ENCODE measurements at regions not wholly inside any gene's neighbourhood (a gene's known extent, or its start where the extent isn't known, plus 50 kb on each side); places are given as distances from the start of the nearest gene placed in this dataset.
"Not testable (repeated sequence)": the region's sequence is repeated elsewhere in the genome, so short reads cannot be mapped to it uniquely, and the experiment has no call there.

- Histone ChIP-seq H3K9ac (ENCODE audit: low read depth, low read length) (no peak overlapping the region), H3K27me3 (ENCODE audit: control insufficient read depth, insufficient read depth, low read length) (no peaks in the 10 kb centered on the region), H3K4me1 (ENCODE audit: control insufficient read depth, insufficient read depth, low read length) (peaks cover 24% of the 10 kb centered on the region; the same call in 1 of the 2 replicates), H3K9me3 (ENCODE audit: control insufficient read depth, insufficient read depth, low read length) (no peaks in the 10 kb centered on the region), H3K36me3 (ENCODE audit: control insufficient read depth, insufficient read depth, low read length) (no peaks in the 10 kb centered on the region), H3K4me3 (ENCODE audit: low read depth, low read length) (no peak overlapping the region), H3K27ac (ENCODE audit: low read depth, low read length) (no peak overlapping the region)
Measured at GRCh38 chr9:3746296-3747275, 220.8 kb upstream of the RFX3 start.

DNA sequence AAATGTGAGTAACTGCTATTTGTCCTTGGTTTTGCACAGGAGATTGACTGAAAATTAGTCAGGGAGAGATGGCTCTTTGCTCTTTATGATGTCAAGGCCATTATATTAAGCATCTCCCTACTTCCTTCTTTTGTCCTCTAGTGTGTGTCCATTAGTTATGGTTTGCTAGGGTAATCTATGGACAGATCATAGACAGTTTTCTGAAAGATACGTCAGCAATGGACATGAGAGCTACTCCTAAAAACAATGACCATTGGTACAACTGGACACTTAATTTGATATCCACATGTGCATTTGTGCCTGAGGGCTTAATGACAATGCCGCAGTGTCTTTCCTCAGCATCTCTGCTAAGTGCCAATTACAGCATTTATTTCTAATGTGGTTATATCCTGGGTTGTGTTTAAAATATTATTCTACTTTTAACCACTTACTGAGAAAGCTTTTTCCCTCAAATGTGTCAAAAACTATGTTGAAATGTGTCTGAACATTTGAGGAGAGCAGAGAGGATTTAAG lies 218.2 kb upstream of the RFX3 start:
- no peaks in the 10 kb centered on the region for H3K9me3 ChIP-seq (ENCODE audit: control insufficient read depth, insufficient read depth, low read length)
- no peaks in the 10 kb centered on the region for H3K27me3 ChIP-seq (ENCODE audit: control insufficient read depth, insufficient read depth, low read length)
- no peak overlapping the region for H3K27ac ChIP-seq (ENCODE audit: low read depth, low read length)
- H3K4me1 ChIP-seq (ENCODE audit: control insufficient read depth, insufficient read depth, low read length) = peaks cover 23% of the 10 kb centered on the region; the same call in 1 of the 2 replicates
- no peak overlapping the region for H3K9ac ChIP-seq (ENCODE audit: low read depth, low read length)
- no peak overlapping the region for H3K4me3 ChIP-seq (ENCODE audit: low read depth, low read length)
- H3K36me3 ChIP-seq (ENCODE audit: control insufficient read depth, insufficient read depth, low read length) = no peaks in the 10 kb centered on the region

DNA sequence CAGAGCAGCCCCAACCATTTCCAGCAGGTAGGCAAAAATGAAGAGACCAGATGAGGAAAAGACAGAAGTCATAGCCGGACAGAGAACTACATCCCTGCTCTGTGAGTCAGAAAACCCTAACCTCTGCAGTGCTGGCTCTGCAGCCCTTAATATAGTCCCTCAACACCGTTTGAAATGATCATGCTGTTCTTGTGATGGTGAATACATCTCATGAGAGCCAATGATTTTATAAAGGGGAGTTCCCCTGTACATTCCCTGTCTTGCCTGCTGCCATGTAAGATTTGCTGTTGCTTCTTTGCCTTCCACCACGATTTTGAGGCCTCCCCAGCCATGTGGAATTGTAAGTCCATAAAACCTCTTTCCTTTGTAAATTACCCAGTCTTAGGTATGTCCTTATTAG lies 216.8 kb upstream of the RFX3 start:
- Histone ChIP-seq H3K9ac (ENCODE audit: low read depth, low read length) (no peak overlapping the region), H3K27ac (ENCODE audit: low read depth, low read length) (no peak overlapping the region), H3K27me3 (ENCODE audit: control insufficient read depth, insufficient read depth, low read length) (no peaks in the 10 kb centered on the region), H3K9me3 (ENCODE audit: control insufficient read depth, insufficient read depth, low read length) (no peaks in the 10 kb centered on the region), H3K4me1 (ENCODE audit: control insufficient read depth, insufficient read depth, low read length) (peaks cover 23% of the 10 kb centered on the region; the same call in 1 of the 2 replicates), H3K36me3 (ENCODE audit: control insufficient read depth, insufficient read depth, low read length) (no peaks in the 10 kb centered on the region), H3K4me3 (ENCODE audit: low read depth, low read length) (no peak overlapping the region)

DNA sequence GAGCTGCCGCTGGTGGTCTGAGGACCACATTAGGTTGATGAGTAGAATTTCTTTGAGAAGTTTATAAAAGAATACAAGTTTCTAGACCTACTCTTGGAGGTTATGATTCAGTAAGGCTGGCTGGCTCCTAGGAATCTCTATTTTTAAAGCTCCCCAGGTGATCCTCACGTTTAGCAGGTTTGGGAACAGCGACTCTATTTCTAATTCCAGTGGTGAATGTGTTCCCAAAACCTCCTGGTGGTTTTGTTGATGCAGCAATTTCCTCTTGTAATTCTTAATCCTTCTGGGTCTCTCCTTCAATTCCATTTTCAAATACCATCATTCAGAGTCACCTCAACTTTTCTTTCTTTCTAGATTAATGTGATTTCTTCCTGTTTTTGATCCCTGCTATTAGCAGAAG lies 215.9 kb upstream of the RFX3 start:
- Histone ChIP-seq H3K4me3 (ENCODE audit: low read depth, low read length) (no peak overlapping the region), H3K36me3 (ENCODE audit: control insufficient read depth, insufficient read depth, low read length) (no peaks in the 10 kb centered on the region), H3K4me1 (ENCODE audit: control insufficient read depth, insufficient read depth, low read length) (peaks cover 23% of the 10 kb centered on the region; the same call in 1 of the 2 replicates), H3K9me3 (ENCODE audit: control insufficient read depth, insufficient read depth, low read length) (no peaks in the 10 kb centered on the region), H3K9ac (ENCODE audit: low read depth, low read length) (no peak overlapping the region), H3K27ac (ENCODE audit: low read depth, low read length) (no peak overlapping the region), H3K27me3 (ENCODE audit: control insufficient read depth, insufficient read depth, low read length) (no peaks in the 10 kb centered on the region)

DNA sequence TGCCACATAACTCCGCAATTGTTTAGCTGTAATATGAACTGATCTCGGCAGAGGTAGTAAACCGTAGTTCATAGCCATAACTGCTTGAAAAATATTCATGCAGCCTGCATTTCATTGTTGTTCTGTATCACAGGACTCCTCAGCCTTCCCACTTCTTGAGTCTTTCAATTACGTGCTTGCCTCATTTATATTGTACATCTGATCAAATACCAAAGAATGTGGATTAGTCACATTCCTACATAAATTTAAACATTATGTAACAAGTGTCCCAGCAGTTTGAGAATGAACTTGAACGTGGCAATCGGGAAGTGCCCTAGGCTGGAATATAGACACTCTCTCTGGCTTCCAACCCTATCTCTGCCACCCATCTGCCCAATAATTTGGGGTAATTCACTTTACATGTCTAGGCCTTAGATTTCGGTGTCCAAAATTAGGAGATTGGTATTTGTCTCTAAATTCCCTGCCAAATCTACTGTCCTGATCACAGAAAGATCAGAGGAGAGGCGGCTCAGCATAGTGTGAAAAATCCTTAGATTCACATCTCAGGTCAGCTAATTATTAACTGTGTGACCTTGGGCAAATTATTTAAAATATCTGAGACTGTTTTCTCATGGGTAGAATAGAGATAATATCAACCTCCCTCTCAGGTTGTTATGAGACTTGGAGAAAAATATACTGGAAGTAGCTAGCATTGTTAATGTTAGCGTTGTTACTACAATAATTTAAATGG lies 215.1 kb upstream of the RFX3 start:
- H3K36me3 ChIP-seq (ENCODE audit: control insufficient read depth, insufficient read depth, low read length) = no peaks in the 10 kb centered on the region
- H3K9ac ChIP-seq (ENCODE audit: low read depth, low read length) = no peak overlapping the region
- peaks cover 23% of the 10 kb centered on the region; the same call in 1 of the 2 replicates for H3K4me1 ChIP-seq (ENCODE audit: control insufficient read depth, insufficient read depth, low read length)
- no peaks in the 10 kb centered on the region for H3K27me3 ChIP-seq (ENCODE audit: control insufficient read depth, insufficient read depth, low read length)
- H3K9me3 ChIP-seq (ENCODE audit: control insufficient read depth, insufficient read depth, low read length) = no peaks in the 10 kb centered on the region
- no peak overlapping the region for H3K4me3 ChIP-seq (ENCODE audit: low read depth, low read length)
- no peak overlapping the region for H3K27ac ChIP-seq (ENCODE audit: low read depth, low read length)

DNA sequence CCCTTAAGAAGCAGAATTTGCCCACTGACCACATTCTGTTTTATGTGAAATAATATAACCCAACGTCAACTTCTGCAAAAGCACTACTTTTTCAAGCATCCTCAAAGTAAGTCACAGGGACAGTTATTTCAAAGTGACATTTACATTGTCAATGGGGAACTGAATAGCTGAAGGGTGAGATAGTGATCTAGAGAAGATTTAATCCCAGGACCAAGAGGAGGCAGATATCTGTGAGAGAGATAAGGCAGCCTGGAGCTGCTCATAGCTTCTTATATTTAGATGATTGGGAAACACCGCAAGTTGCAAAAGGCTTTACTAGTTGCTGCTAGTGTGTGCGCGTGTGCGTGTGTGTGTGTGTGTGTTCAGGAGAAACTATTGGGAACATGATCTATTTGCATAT lies 210.4 kb upstream of the RFX3 start:
- H3K27ac ChIP-seq (ENCODE audit: low read depth, low read length) = no peak overlapping the region
- no peaks in the 10 kb centered on the region for H3K9me3 ChIP-seq (ENCODE audit: control insufficient read depth, insufficient read depth, low read length)
- H3K4me3 ChIP-seq (ENCODE audit: low read depth, low read length) = no peak overlapping the region
- no peaks in the 10 kb centered on the region for H3K27me3 ChIP-seq (ENCODE audit: control insufficient read depth, insufficient read depth, low read length)
- H3K4me1 ChIP-seq (ENCODE audit: control insufficient read depth, insufficient read depth, low read length) = peaks cover 6% of the 10 kb centered on the region; the same call in 1 of the 2 replicates
- H3K9ac ChIP-seq (ENCODE audit: low read depth, low read length) = no peak overlapping the region
- H3K36me3 ChIP-seq (ENCODE audit: control insufficient read depth, insufficient read depth, low read length) = no peaks in the 10 kb centered on the region

- Histone ChIP-seq H3K9me3 (ENCODE audit: control insufficient read depth, insufficient read depth, low read length) (no peaks in the 10 kb centered on the region), H3K27me3 (ENCODE audit: control insufficient read depth, insufficient read depth, low read length) (no peaks in the 10 kb centered on the region), H3K27ac (ENCODE audit: low read depth, low read length) (no peak overlapping the region), H3K4me3 (ENCODE audit: low read depth, low read length) (no peak overlapping the region), H3K9ac (ENCODE audit: low read depth, low read length) (no peak overlapping the region), H3K36me3 (ENCODE audit: control insufficient read depth, insufficient read depth, low read length) (no peaks in the 10 kb centered on the region), H3K4me1 (ENCODE audit: control insufficient read depth, insufficient read depth, low read length) (peaks cover 3% of the 10 kb centered on the region; the same call in 1 of the 2 replicates)
Measured at GRCh38 chr9:3735251-3735650, 209.4 kb upstream of the RFX3 start.

- H3K9me3 ChIP-seq (ENCODE audit: control insufficient read depth, insufficient read depth, low read length); H3K4me1 ChIP-seq (ENCODE audit: control insufficient read depth, insufficient read depth, low read length); H3K27ac ChIP-seq (ENCODE audit: low read depth, low read length); H3K4me3 ChIP-seq (ENCODE audit: low read depth, low read length); H3K9ac ChIP-seq (ENCODE audit: low read depth, low read length); H3K27me3 ChIP-seq (ENCODE audit: control insufficient read depth, insufficient read depth, low read length); H3K36me3 ChIP-seq (ENCODE audit: control insufficient read depth, insufficient read depth, low read length): not testable (repeated sequence)
Measured at GRCh38 chr9:3733527-3734262, 207.9 kb upstream of the RFX3 start.

- H3K4me3 ChIP-seq (ENCODE audit: low read depth, low read length) = no peak overlapping the region
- no peaks in the 10 kb centered on the region for H3K9me3 ChIP-seq (ENCODE audit: control insufficient read depth, insufficient read depth, low read length)
- no peaks in the 10 kb centered on the region for H3K27me3 ChIP-seq (ENCODE audit: control insufficient read depth, insufficient read depth, low read length)
- peaks cover 3% of the 10 kb centered on the region; the same call in 1 of the 2 replicates for H3K4me1 ChIP-seq (ENCODE audit: control insufficient read depth, insufficient read depth, low read length)
- H3K36me3 ChIP-seq (ENCODE audit: control insufficient read depth, insufficient read depth, low read length) = no peaks in the 10 kb centered on the region
- no peak overlapping the region for H3K9ac ChIP-seq (ENCODE audit: low read depth, low read length)
- H3K27ac ChIP-seq (ENCODE audit: low read depth, low read length) = no peak overlapping the region
Measured at GRCh38 chr9:3733039-3733408, 207.2 kb upstream of the RFX3 start.

DNA sequence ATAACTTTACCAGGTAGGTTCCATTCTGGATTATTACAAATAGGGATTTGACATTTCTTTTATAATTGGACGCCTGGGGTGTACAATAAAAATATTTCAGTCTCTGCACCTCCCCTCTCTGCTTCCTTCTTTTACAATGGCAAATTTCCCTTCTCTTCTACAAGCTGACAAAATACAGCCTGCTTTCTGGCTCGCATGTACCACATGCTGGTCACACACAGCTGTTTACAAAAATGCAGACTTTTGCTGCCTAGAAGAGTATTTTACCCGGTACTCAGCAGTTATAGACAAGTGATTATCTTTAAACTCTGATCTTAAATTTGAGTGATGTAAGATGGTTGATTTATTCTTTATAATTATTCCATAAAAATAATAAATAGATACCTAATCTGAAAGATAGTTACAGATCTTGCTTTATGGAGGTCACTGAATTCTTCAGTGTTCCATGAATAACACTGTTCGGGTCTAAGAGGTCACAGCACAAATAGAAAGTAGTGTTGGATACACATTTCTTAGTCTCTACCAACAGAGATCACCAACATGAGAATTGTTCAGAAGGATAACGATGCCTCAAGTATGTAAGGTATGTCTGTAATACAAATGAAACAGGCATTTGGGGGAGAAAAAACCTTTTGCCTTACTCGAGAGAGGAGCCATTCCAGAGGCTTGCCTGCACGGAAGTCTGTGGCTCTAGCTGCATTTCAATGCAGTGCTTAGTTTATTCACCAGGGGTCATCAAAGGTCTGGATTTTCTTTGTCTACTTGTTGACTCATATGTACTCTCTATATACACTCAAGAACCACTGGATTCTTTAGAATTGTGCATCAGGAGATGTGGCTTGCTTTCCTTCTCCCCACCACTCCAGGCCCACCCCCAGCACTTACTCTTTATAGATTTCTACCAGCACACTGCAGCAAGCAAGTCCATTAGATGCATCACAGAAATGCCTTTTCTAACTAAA lies 206.6 kb upstream of the RFX3 start:
- no peak overlapping the region for H3K9ac ChIP-seq (ENCODE audit: low read depth, low read length)
- no peak overlapping the region for H3K27ac ChIP-seq (ENCODE audit: low read depth, low read length)
- no peak overlapping the region for H3K4me3 ChIP-seq (ENCODE audit: low read depth, low read length)

More for the DNA sequence above, 206.6 kb upstream of the RFX3 start:
- H3K27me3 ChIP-seq (ENCODE audit: control insufficient read depth, insufficient read depth, low read length) = no peaks in the 10 kb centered on the region
- H3K9me3 ChIP-seq (ENCODE audit: control insufficient read depth, insufficient read depth, low read length) = no peaks in the 10 kb centered on the region
- peaks cover 3% of the 10 kb centered on the region; the same call in 1 of the 2 replicates for H3K4me1 ChIP-seq (ENCODE audit: control insufficient read depth, insufficient read depth, low read length)
- H3K36me3 ChIP-seq (ENCODE audit: control insufficient read depth, insufficient read depth, low read length) = no peaks in the 10 kb centered on the region

All from HUES48 (cell line).